Panc1 (cell line): ENCODE measurements at regions not wholly inside any gene's neighbourhood (a gene's known extent, or its start where the extent isn't known, plus 50 kb on each side); places are given as distances from the start of the nearest gene placed in this dataset.

ENCODE experiments used
- ATAC-seq: fragments of 200-7000 bp; cut with Tn5 transposase; 2 replicates; pipeline ENCODE4 v1.9.1; 2020; ENCODE audit warnings: mild to moderate bottlenecking, moderate library complexity
- BruUV-seq: library from RNA; stranded (reverse); fragments of 400-500 nt; replicated peaks from 2 replicates; lab custom pipeline; 2021; lab: Mats Ljungman, UMichigan
- CTCF ChIA-PET: fragments of 300-600 bp; sonication (Branson Sonifier 250); formaldehyde crosslinking; loops from one replicate; lab custom pipeline; 2022; ENCODE audit warnings: antibody characterized with exemption; lab: Charles Lee
- POLR2A ChIA-PET: fragments of 300-600 bp; sonication (Branson Sonifier 250); formaldehyde crosslinking; loops from one replicate; lab custom pipeline; 2022; ENCODE audit warnings: antibody characterized with exemption; lab: Charles Lee
- DNase-seq: peaks from one replicate; pipeline ENCODE4 v3.0.0-alpha.2; 2010; ENCODE audit warnings: low read depth, low spot score
- H3K27ac ChIP-seq: 2 replicates; pipeline ENCODE4 v1.5.1; 2011; ENCODE audit warnings: mild to moderate bottlenecking, low read length, inconsistent platforms
- H3K27me3 ChIP-seq: fragments of 200-500 bp; sonication (Bioruptor generic); 2 replicates; pipeline ENCODE4 v1.6.0; 2014; ENCODE audit warnings: low read length, inconsistent platforms; ENCODE audit not compliant: control insufficient read depth, insufficient read depth
- H3K36me3 ChIP-seq: fragments of 200-500 bp; sonication (Bioruptor generic); 2 replicates; pipeline ENCODE4 v1.5.1; 2014; ENCODE audit warnings: inconsistent platforms, mild to moderate bottlenecking, low read length, moderate library complexity; ENCODE audit not compliant: control insufficient read depth, insufficient read depth
- H3K4me1 ChIP-seq: 2 replicates; pipeline ENCODE4 v1.5.1; 2011; ENCODE audit warnings: inconsistent platforms, mild to moderate bottlenecking, low read length, moderate library complexity; ENCODE audit not compliant: control insufficient read depth, insufficient read depth
- H3K4me3 ChIP-seq, 2 experiments: 2 replicates each; pipeline ENCODE4 v1.5.1; 2011 to 2012; ENCODE audit warnings: low read depth in 2 of 2, low read length in 2 of 2, mild to moderate bottlenecking in 2 of 2, inconsistent platforms in 1 of 2, moderate library complexity in 1 of 2
- H3K9me3 ChIP-seq: fragments of 200-500 bp; sonication (Bioruptor generic); 2 replicates; pipeline ENCODE4 v1.5.1; 2014; ENCODE audit warnings: low read depth, mild to moderate bottlenecking, inconsistent platforms, low read length, moderate library complexity; ENCODE audit not compliant: control insufficient read depth, insufficient read depth
- CTCF ChIP-seq: fragments of 450-650 bp; IDR thresholded peaks from 2 replicates; pipeline ENCODE4 v1.5.1; 2017; ENCODE audit warnings: mild to moderate bottlenecking
- POLR2AphosphoS5 ChIP-seq: IDR thresholded peaks from 2 replicates; pipeline ENCODE4 v1.6.1; 2012; ENCODE audit warnings: mild to moderate bottlenecking, low read depth, low read length, moderate library complexity
- REST ChIP-seq, 2 experiments: IDR thresholded peaks; 2 replicates each; pipeline ENCODE4 v1.6.1; 2011 to 2012; ENCODE audit warnings: low read depth in 2 of 2, control low read depth in 1 of 2, low read length in 1 of 2, mild to moderate bottlenecking in 1 of 2, moderate library complexity in 1 of 2; ENCODE audit not compliant: insufficient read depth in 1 of 2
- SIN3A ChIP-seq: IDR thresholded peaks from 2 replicates; pipeline ENCODE4 v1.6.1; 2012; ENCODE audit warnings: low read depth, mild to moderate bottlenecking, low read length, moderate library complexity, borderline replicate concordance; ENCODE audit not compliant: insufficient read depth
- TCF7L2 ChIP-seq: IDR thresholded peaks from 2 replicates; pipeline ENCODE4 v1.6.1; 2011; ENCODE audit warnings: mild to moderate bottlenecking, low read depth, low read length, inconsistent platforms
- in situ Hi-C: cut with HindIII; loops from 2 replicates; pipeline ENCODE4 v1.10.0; 2016; ENCODE audit warnings: low sequenced_read_pairs, low pct_unique_long_range_greater_than_20kb
- intact Hi-C: fragments of 100-400 bp; cut with micrococcal nuclease; formaldehyde crosslinking; loops from one replicate; pipeline ENCODE4 v1.10.0; 2022; ENCODE audit not compliant: unreplicated experiment

GRCh38 chr10:35693800-35694199 is 51.7 kb upstream of the FZD8 start:
- POLR2A ChIA-PET, result no interaction called here
- no TSS peak for BruUV-seq
- no peaks in the 10 kb centered on the region for H3K4me1 ChIP-seq
- no peaks in the 10 kb centered on the region; the same call in none of the 2 replicates for H3K27me3 ChIP-seq
- DNase-seq (no peak), ATAC-seq (no peak)
- no peak overlapping the region for H3K27ac ChIP-seq
- TF ChIP-seq POLR2AphosphoS5, result no peak
- TF ChIP-seq SIN3A, result no peak
- no peak for TF ChIP-seq TCF7L2
- no peak for TF ChIP-seq REST (IDR thresholded peaks at IDR 0.05; ENCODE audit: insufficient read depth in 1 of 2, low read depth in 2 of 2, low read length in 1 of 2)
- no peak for TF ChIP-seq CTCF
- CTCF ChIA-PET, result no interaction called here
- no peaks in the 10 kb centered on the region for H3K36me3 ChIP-seq
- H3K9me3 ChIP-seq, result no peaks in the 10 kb centered on the region
- intact Hi-C loops, result no loop called here
- no peak overlapping the region for H3K4me3 ChIP-seq
- in situ Hi-C loops, result no loop called here
